Skeletal muscle satellite cell (primary cell): ENCODE measurements at regions not wholly inside any gene's neighbourhood (a gene's known extent, or its start where the extent isn't known, plus 50 kb on each side); places are given as distances from the start of the nearest gene placed in this dataset.
"Not testable (repeated sequence)": the region's sequence is repeated elsewhere in the genome, so short reads cannot be mapped to it uniquely, and the experiment has no call there.

Experiments
- H3K27me3 ChIP-seq: 2 replicates; pipeline ENCODE4 v1.7.0; 2013; ENCODE audit warnings: low read length; ENCODE audit not compliant: control insufficient read depth, insufficient read depth
- H3K36me3 ChIP-seq: 2 replicates; pipeline ENCODE4 v1.7.0; 2013; ENCODE audit warnings: mild to moderate bottlenecking, control low read depth, low read length; ENCODE audit not compliant: insufficient read depth
- H3K4me1 ChIP-seq: 2 replicates; pipeline ENCODE4 v1.7.0; 2013; ENCODE audit warnings: low read length; ENCODE audit not compliant: control insufficient read depth, insufficient read depth
- H3K4me2 ChIP-seq: 2 replicates; pipeline ENCODE4 v1.7.0; 2013; ENCODE audit warnings: mild to moderate bottlenecking, low read length
- H3K4me3 ChIP-seq: 2 replicates; pipeline ENCODE4 v1.7.0; 2013; ENCODE audit warnings: low read length
- H3K9ac ChIP-seq: 2 replicates; pipeline ENCODE4 v1.7.0; 2013; ENCODE audit warnings: mild to moderate bottlenecking, low read depth, low read length, moderate library complexity
- H3K9me3 ChIP-seq: replicated peaks from 2 replicates; pipeline ENCODE4 v1.7.0; 2013; ENCODE audit warnings: mild to moderate bottlenecking, control low read depth, low read length

GRCh38 chr12:24530689-24531088 is 418.2 kb downstream of the BCAT1 start:
- Histone ChIP-seq H3K4me3 (no peak overlapping the region), H3K9ac (no peak overlapping the region), H3K36me3 (no peaks in the 10 kb centered on the region), H3K4me1 (no peaks in the 10 kb centered on the region), H3K9me3 (no peaks in the 10 kb centered on the region), H3K27me3 (no peaks in the 10 kb centered on the region), H3K4me2 (no peak overlapping the region)

- H3K9me3 ChIP-seq = no peaks in the 10 kb centered on the region
- H3K4me1 ChIP-seq = no peaks in the 10 kb centered on the region
These were observed 421.8 kb downstream of the BCAT1 start for GRCh38 chr12:24527102-24527501.

GRCh38 chr12:24522736-24523135 is 426.2 kb downstream of the BCAT1 start:
- Histone ChIP-seq H3K4me2 (no peak overlapping the region), H3K4me1 (no peaks in the 10 kb centered on the region), H3K27me3 (no peaks in the 10 kb centered on the region), H3K36me3 (no peaks in the 10 kb centered on the region), H3K9me3 (peaks cover 8% of the 10 kb centered on the region), H3K9ac (no peak overlapping the region), H3K4me3 (no peak overlapping the region)

More at GRCh38 chr12:24527102-24527501, 421.8 kb downstream of the BCAT1 start:
- H3K27me3 ChIP-seq = no peaks in the 10 kb centered on the region
- no peak overlapping the region for H3K4me3 ChIP-seq
- H3K9ac ChIP-seq = no peak overlapping the region
- H3K36me3 ChIP-seq = no peaks in the 10 kb centered on the region
- H3K4me2 ChIP-seq = no peak overlapping the region

DNA sequence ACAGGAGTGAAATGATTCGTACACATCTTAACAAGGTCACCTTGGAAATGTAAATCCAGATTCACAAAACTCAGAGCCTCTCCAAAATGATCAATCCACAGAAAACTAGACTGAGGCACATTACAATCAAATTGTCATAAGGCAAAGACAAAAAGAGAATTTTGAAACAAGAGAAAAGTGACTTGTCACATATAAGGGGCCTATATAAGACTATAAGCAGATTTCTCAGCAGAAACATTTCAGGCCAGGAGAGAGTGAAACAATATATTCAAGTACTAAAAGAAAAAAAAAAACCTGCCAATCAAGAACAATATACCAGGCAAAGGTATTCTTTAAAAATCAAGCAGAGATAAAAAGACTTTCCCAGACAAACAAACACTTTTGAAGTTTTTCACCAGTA is 429.1 kb downstream of the BCAT1 start:
- no peak overlapping the region for H3K4me2 ChIP-seq
- no peaks in the 10 kb centered on the region for H3K4me1 ChIP-seq
- no peak overlapping the region for H3K4me3 ChIP-seq
- H3K36me3 ChIP-seq = no peaks in the 10 kb centered on the region
- no peak overlapping the region for H3K9ac ChIP-seq
- H3K9me3 ChIP-seq = peaks cover 8% of the 10 kb centered on the region
- no peaks in the 10 kb centered on the region for H3K27me3 ChIP-seq

DNA sequence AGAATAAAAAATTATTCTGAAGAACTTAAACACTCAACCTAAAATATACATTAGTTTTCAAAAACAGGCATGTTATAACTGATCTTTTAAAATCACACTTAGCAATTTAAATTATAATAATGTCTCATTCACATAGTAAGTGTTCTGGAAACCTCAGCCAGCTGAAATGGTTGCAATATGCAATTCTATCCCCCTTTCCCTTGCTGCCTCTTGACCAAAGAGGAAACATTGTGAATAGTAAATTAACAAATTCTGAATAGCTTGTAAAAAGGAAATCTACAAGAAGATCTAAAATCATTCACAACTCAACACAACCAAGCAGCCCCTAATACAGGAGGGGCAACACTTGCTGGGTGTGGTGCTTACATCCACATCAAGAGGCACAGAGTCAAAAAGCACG is 431.9 kb downstream of the BCAT1 start:
- Histone ChIP-seq H3K9ac (no peak overlapping the region), H3K9me3 (peaks cover 8% of the 10 kb centered on the region), H3K36me3 (no peaks in the 10 kb centered on the region), H3K4me3 (no peak overlapping the region), H3K4me2 (no peak overlapping the region), H3K4me1 (no peaks in the 10 kb centered on the region), H3K27me3 (no peaks in the 10 kb centered on the region)

DNA sequence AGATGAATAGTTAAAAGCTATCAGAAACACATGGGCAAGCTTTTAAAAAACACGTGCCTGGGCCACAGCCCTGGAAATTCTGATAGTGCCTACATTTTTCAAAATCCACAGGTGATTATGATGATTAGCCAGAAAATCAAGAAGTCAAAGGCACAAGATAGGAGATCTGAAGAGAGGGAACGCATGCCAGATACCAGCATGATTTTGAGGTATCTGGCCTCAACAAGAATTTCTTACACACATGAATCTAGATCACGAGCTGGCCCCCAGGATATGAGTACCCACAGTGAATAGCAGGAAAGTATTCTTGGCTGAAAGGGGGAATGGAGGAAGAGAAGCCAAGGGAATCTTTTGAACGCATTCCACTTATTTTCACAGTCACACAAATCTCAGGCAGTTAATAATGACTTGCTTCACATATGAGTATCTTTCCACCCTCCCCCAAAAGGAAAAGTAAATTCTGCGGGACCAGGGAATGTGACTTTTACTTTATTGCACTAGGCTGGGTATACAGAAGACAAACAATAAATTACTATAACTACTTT is 438.2 kb downstream of the BCAT1 start:
- no peak overlapping the region for H3K4me2 ChIP-seq
- no peaks in the 10 kb centered on the region for H3K36me3 ChIP-seq
- H3K9ac ChIP-seq = no peak overlapping the region
- H3K9me3 ChIP-seq = no peaks in the 10 kb centered on the region
- H3K4me1 ChIP-seq = no peaks in the 10 kb centered on the region
- H3K27me3 ChIP-seq = no peaks in the 10 kb centered on the region
- no peak overlapping the region for H3K4me3 ChIP-seq

DNA sequence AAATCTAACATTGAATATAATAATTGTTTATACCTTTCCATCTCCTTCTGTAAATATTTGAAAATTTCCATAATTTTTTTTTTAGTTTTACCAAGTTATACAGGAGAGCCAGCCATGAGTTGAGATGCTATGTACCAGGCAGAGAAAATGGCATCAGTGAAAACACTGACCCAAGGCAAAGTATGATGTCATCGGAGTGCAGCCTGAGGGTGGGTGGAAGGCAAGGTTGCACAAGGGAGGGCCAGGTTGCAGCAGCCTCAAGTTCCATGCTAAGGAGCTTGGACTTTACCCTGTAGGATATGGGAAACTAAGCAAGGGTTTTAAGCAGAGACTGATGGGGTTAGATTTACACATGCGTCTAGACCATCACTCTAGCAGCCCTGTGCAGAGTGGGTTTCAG is 441.1 kb downstream of the BCAT1 start:
- Histone ChIP-seq H3K9me3 (no peaks in the 10 kb centered on the region), H3K27me3 (no peaks in the 10 kb centered on the region), H3K4me3 (no peak overlapping the region), H3K9ac (no peak overlapping the region), H3K4me2 (no peak overlapping the region), H3K4me1 (no peaks in the 10 kb centered on the region), H3K36me3 (no peaks in the 10 kb centered on the region)

- Histone ChIP-seq H3K4me2 (no peak overlapping the region), H3K36me3 (no peaks in the 10 kb centered on the region), H3K9me3 (no peaks in the 10 kb centered on the region), H3K9ac (no peak overlapping the region), H3K27me3 (no peaks in the 10 kb centered on the region), H3K4me3 (no peak overlapping the region), H3K4me1 (peaks cover 8% of the 10 kb centered on the region)
These were observed 443.4 kb downstream of the BCAT1 start for GRCh38 chr12:24505366-24506015.

DNA sequence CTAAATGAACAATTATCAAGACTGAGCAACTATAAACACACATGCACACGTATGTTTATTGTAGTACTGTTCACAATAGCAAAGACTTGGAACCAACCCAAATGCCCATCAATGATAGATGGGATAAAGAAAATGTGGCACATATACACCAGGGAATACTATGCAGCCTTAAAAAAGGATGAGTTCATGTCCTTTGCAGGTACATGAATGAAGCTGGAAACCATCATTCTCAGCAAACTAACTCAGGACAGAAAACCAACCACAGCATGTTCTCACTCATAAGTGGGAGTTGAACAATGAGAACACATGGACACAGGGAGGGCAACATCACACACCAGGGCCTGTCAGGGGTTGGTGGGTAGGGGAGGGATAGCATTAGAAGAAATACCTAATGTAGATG is 445.4 kb downstream of the BCAT1 start:
- H3K4me1 ChIP-seq = peaks cover 24% of the 10 kb centered on the region
- not testable (repeated sequence) for H3K36me3 ChIP-seq, H3K27me3 ChIP-seq, H3K9me3 ChIP-seq, H3K4me3 ChIP-seq, H3K9ac ChIP-seq, H3K4me2 ChIP-seq

DNA sequence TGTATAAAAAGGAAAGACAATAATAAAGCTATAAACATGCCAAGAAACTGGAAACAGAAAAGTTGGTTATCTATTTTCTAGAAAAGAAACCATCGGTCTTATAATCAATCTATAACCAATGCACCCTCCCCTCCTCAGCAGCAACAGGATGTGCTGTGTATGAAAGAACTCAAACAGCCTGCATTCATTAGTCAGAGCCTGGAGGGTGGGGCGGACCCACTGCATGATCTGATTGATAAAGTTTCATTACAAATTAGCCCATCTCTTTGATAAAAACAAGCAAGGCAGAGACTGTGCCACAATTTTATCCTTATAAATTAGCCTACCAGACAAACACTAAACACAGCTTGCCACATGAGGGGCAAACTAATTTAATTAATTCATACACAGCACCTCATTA is 448.1 kb downstream of the BCAT1 start:
- no peaks in the 10 kb centered on the region for H3K9me3 ChIP-seq
- H3K4me1 ChIP-seq = peaks cover 44% of the 10 kb centered on the region
- H3K4me2 ChIP-seq = peak overlapping the region; percentile 47
- H3K36me3 ChIP-seq = no peaks in the 10 kb centered on the region
- H3K9ac ChIP-seq = no peak overlapping the region
- H3K27me3 ChIP-seq = no peaks in the 10 kb centered on the region
- peak overlapping the region; percentile 3 for H3K4me3 ChIP-seq

DNA sequence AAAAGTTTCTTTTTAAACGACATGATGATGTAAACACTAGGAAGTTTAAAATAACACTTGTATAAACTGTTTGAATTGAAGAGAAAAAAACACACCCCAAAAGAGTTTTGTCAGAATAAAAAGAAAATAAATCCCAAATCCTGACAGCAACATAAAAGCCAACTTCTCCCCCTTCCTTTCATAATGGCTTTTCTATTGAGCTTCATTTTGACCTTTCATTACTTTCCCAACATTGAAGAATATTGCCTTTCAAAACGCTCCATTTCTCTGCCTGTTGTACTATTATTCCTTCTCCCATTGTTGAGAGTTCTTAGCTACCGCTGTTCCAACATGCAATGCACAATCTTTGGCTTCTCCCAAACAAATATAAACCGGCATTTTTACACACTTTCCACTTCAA is 448.5 kb downstream of the BCAT1 start:
- no peaks in the 10 kb centered on the region for H3K36me3 ChIP-seq
- H3K9ac ChIP-seq = peak overlapping the region; percentile 58
- H3K4me1 ChIP-seq = peaks cover 44% of the 10 kb centered on the region
- peak overlapping the region; percentile 47 for H3K4me2 ChIP-seq
- H3K9me3 ChIP-seq = no peaks in the 10 kb centered on the region
- H3K27me3 ChIP-seq = no peaks in the 10 kb centered on the region
- H3K4me3 ChIP-seq = peak overlapping the region; percentile 3
